SK-MEL-5 (cell line): ENCODE measurements at regions not wholly inside any gene's neighbourhood (a gene's known extent, or its start where the extent isn't known, plus 50 kb on each side); places are given as distances from the start of the nearest gene placed in this dataset.
"Not testable (repeated sequence)": the region's sequence is repeated elsewhere in the genome, so short reads cannot be mapped to it uniquely, and the experiment has no call there.

Experiments used
- DNase-seq: peaks from one replicate; pipeline ENCODE4 v3.0.0-alpha.2; 2016; ENCODE audit warnings: low read depth, low spot score
- in situ Hi-C: cut with HindIII; loops from 2 replicates; pipeline ENCODE4 v1.10.0; 2016; ENCODE audit warnings: low sequenced_read_pairs, high pct_unique_total_duplicates, low pct_unique_long_range_greater_than_20kb

- DNase-seq = no peak
- in situ Hi-C loops = no loop called here
These were observed 81.8 kb upstream of the SERTAD2 start for GRCh38 chr2:64735504-64735903.

- in situ Hi-C loops = no loop called here
- no peak for DNase-seq
These were observed 83.8 kb upstream of the SERTAD2 start for GRCh38 chr2:64737547-64737946.

GRCh38 chr2:64738026-64738425, 84.3 kb upstream of the SERTAD2 start:
- in situ Hi-C loops = no loop called here
- DNase-seq = no peak

DNA sequence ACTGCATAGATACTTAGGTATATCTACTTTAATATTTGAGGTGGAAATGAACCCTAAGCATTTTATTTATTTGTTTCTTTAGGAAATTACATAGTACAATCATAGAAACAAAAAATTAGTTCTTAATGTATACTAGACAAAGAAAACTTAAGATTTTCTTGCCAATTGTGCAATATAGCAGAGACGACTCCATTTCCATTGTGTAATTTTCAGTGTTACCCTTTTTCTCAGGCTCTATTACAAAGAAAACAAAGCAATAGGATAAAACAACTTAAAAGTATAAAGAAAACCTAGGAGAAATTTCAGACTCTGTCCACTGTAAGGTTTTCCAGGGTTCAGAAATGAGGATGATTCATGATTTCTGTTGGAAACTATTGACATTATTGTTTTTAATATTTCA, 89.0 kb upstream of the SERTAD2 start:
- in situ Hi-C loops = no loop called here
- DNase-seq = no peak

DNA sequence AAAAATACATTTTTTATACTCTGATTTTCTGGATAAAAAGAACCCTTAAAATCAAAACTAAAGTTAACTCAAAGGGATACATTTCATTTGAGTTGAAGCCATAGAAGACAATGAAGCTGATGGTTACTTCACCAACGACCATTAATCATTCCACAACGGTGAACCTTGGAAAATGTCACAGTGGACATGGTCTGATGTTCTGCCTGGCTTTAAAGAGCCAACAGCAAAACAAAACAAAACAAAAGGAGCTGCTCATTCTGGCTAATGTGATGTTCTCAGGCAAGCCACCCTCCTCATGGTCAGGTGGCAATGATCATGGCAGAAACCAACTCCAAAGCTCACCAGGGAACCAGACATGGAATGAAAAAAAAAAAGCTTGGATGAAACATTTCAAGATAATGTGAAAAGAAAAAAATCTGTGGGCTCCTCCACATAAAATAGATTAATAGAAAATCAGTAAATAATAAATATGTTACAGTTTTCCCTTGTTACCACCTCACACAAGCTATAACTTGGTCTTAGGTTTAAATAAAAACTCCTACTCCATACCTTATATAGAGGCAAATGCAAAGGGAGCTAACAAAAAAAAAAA, 90.1 kb upstream of the SERTAD2 start:
- DNase-seq = peak; percentile 52
- in situ Hi-C loops = no loop called here

GRCh38 chr2:64745562-64745961, 91.8 kb upstream of the SERTAD2 start:
- peak; percentile 49 for DNase-seq
- in situ Hi-C loops = no loop called here

DNA sequence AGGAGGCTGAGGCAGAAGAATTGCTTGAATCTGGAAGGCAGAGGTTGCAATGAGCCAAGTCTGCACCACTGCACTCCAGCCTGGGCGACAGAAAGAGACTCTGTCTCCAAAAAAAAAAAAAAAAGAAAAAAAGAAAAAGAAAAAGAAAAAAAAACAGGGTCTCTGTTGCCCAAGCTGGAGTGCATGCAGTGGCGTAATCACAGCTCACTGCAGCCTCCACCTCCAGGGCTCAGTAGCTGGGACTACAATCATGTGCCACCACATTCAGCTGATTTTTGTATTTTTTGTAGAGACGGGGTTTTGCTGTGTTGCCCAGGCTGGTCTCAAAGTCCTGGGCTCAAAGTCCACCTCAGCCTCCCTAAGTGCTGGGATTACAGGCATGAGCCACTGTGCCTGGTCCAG, 94.0 kb upstream of the SERTAD2 start:
- in situ Hi-C loops = not testable (repeated sequence)
- peak; percentile 52 for DNase-seq

DNA sequence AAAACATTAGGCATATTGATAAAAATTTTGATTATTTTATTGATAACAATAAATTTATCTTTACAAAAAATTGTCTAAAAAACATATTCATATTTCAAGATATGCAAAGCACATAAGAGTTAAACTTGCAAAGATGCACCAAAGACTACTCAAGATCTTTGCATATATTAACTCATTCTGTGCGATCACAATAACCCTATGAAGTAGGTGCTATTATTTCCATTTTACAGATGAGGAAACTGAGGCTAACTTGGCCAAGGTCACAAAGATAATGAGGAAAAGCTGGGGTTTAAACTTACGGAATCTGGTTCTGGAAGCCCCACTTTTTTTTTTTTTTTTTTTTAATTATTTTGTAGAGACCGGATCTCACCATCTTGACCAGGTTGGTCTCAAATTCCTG, 94.4 kb upstream of the SERTAD2 start:
- in situ Hi-C loops = no loop called here
- no peak for DNase-seq

DNA sequence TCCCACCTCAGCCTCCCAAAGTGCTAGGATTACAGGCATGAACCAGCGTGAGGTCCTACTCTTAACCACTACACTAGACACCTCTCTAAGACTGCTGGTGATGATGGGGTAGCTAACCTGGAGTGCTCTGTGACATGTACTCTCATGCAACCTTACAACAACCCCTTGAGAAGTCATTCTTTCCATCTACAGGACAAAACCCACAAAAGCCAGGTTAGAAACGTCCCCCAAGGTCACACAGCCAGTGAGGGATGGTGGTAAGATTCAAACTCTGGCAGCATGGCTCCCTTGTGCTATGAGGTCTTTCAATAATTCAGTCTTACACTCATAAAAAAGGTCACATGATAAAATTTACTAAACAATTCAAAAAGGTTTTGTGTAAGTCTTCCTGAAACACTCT, 94.8 kb upstream of the SERTAD2 start:
- in situ Hi-C loops = no loop called here
- no peak for DNase-seq

- in situ Hi-C loops = no loop called here
These were observed 95.7 kb upstream of the SERTAD2 start for GRCh38 chr2:64749446-64749845.

DNA sequence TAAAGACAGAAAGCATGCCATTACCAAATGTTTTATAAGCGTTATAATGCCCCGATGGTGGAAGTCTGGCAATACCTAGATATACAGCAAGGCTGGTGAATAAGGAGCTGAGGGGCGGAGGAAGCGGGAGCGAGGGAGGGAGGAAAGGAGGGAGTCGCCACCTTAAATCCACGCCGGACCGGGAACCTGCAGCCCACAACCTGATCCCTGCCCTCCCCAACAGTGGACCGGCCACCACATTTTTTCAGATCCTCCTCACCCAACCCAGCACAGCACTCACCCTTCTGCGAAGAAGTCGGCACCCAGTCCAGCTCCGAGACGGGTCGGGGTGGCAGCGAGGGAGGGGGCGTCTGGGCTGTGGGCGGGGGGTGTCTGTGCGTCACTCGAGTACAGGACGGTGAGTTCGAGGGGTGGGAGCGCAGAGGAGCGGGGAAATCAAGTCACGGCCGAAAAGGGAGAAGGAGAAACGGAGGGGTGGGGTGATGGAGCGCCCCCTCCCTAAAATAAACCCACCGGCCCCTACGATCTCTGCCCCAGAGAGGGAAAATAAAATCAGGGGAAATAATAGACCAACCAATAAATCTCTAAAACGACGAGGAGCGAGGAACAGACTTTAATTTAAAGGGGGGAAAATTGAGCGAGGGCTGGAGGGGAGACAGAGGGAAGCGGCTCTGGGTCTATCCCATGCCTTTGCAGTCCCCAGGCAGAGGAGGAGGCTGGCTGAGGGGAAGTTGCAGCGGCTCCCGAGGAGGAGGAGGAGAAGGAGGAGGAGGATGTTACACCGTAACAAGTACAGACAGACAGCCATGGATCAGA, 96.5 kb upstream of the SERTAD2 start:
- peak; percentile 65 for DNase-seq
- in situ Hi-C loops = no loop called here

More at GRCh38 chr2:64749446-64749845, 95.7 kb upstream of the SERTAD2 start:
- DNase-seq = no peak

DNA sequence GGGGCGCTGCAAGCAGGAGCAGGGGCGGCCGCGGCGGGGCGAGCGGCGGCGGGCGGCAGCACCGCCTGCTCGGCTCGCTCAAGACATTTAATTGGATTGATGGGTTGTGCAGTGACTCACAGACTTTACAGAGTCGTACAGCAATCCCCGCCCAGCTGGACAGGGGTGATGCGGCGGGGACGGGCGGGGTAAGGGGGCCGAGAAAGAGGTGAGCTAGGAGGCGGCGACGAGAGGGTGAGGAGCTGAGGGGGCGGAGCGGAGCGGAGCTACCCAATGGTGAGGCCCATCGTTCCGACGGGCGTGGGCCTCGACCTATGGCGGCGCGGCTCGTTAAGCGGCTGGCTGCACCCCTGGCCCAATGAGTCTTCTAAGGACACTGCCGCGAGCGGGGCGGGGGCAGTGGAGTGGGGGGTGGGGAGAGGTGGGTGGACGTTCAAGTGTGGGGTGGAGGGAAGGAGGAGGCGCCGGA, 97.1 kb upstream of the SERTAD2 start:
- in situ Hi-C loops = no loop called here
- peak; percentile 99 for DNase-seq

GRCh38 chr2:64751286-64752260, 97.9 kb upstream of the SERTAD2 start:
- in situ Hi-C loops = no loop called here
- DNase-seq = peak; percentile 99

DNA sequence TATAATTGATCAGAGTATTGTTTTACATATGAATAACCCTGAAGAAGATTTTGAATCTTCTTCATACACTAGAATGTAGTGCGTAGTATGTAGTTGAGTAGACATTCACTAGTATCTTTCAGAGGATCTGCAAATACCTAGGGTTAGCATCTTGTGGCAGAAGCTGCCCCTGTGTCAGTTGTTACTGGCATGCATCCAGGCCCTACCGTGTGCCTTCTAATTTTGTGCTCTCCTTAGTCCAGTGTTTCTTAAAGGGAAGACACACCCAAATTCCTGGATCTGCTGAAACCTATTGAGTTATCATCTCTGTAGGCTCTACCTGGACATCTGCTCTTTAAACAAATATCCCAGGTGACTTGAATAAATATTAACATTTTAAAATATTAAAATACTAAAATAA, 99.7 kb upstream of the SERTAD2 start:
- DNase-seq = no peak
- in situ Hi-C loops = no loop called here

DNA sequence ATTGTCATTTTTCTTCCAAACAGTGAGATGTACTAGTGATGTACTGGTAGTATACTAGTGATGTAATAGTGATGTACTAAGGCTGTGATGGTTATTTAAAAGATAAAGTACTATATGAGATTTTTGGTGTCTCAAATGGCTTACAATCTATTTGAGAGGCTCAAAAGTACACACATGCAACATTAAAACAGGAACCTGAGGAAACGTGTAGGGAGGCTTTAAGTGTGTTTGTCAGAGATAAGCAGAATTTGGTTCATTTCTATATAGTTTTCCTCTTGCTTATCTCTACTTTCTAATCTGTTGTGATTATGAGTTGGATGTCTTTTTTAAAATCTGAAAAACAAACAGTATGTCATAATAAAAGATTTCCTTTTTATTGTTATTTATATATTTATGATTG, 100.9 kb upstream of the SERTAD2 start:
- in situ Hi-C loops = no loop called here
- DNase-seq = no peak

DNA sequence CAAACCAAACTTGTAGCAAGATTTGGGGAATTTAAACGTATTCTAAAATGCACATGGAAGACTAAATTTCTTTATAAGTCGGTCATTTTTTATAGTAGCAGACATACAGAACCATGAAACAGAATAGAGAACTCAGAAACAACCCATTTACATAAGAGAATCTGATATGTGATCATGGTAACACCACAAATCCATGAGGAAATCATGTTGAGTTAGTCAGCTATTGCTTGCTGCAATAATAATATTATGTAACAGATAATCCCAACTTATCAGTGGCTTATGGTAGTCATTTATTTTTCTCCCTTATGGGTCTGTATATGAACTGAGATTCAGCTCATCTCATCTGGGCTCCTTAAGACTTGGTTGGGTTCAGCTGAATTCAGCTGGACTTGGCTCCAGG, 103.4 kb upstream of the SERTAD2 start:
- in situ Hi-C loops = no loop called here
- DNase-seq = no peak

- in situ Hi-C loops = no loop called here
- DNase-seq = no peak
These were observed 106.4 kb upstream of the SERTAD2 start for GRCh38 chr2:64760128-64760527.

DNA sequence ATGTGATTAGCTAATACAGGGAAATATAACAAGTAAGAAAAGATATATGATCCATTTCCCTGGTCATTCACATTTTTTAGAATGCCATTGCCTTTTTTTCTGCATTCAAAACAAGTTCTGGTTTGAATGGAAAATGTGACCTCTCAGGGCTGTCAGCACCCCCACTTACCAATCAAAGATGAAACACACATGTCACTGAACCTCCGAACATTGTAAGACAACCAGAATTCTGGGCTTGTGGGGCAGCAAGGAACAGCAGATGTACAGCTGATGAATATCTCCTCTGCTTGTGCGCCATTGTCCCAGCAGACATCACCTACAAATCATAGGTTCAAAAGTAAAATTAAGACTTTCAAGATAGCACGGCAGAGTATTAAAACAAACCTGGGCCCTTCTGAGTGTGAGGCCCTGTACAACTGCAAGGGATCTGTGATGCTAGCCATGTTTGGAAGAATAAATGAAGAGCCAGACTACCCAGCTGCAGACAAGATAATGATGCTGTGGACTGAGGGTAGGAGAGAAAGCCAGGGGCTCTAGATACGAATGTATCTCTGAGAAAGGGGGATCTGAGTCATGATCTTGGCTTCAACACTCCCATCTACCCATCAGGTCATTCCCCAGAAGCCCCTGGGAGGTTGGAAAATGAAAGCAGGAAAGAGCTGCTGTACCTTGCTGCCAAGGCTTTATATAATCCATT, 108.7 kb upstream of the SERTAD2 start:
- no peak for DNase-seq
- in situ Hi-C loops = no loop called here
